ENCODE measurements at regions not wholly inside any gene's neighbourhood (a gene's known extent, or its start where the extent isn't known, plus 50 kb on each side); places are given as distances from the start of the nearest gene placed in this dataset.

DNA sequence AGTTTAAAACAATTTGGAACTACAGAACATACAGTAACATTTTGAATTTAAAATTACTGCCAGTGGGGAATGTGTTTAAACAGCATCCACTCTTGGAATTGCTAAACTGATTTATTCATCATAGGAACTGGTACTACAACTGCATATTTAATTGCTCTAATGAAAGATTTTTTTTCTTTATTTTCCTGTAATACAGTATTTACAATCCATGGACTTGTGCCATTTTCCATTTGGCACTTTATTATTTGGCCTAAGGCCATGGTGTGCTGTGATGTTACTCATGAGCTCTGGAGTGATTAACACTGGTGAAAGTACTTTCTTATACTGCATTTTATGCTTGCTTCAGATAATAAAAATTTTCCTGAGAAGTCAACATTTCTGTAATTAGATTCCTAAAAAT, 69.7 kb upstream of the NUDT6 start:
- TF ChIP-seq, protein P1, sequence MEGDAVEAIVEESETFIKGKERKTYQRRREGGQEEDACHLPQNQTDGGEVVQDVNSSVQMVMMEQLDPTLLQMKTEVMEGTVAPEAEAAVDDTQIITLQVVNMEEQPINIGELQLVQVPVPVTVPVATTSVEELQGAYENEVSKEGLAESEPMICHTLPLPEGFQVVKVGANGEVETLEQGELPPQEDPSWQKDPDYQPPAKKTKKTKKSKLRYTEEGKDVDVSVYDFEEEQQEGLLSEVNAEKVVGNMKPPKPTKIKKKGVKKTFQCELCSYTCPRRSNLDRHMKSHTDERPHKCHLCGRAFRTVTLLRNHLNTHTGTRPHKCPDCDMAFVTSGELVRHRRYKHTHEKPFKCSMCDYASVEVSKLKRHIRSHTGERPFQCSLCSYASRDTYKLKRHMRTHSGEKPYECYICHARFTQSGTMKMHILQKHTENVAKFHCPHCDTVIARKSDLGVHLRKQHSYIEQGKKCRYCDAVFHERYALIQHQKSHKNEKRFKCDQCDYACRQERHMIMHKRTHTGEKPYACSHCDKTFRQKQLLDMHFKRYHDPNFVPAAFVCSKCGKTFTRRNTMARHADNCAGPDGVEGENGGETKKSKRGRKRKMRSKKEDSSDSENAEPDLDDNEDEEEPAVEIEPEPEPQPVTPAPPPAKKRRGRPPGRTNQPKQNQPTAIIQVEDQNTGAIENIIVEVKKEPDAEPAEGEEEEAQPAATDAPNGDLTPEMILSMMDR (IDR thresholded peaks at IDR 0.05; ENCODE audit: borderline replicate concordance, extremely low read depth, low read length, poor library complexity, severe bottlenecking): no peak
- no peak for TF ChIP-seq EZH2 (IDR thresholded peaks at IDR 0.05; ENCODE audit: borderline replicate concordance, low read depth, low read length, severe bottlenecking)
